Heart left ventricle (tissue), 13 donors: ENCODE measurements at regions not wholly inside any gene's neighbourhood (a gene's known extent, or its start where the extent isn't known, plus 50 kb on each side); places are given as distances from the start of the nearest gene placed in this dataset.

Experiments used
- POLR2A ChIP-seq, 2 donors: fragments of 450-650 bp; IDR thresholded peaks; one replicate each; pipeline ENCODE4 v1.6.1; 2017; ENCODE audit warnings: antibody characterized with exemption in 2 of 2, mild to moderate bottlenecking in 2 of 2, moderate library complexity in 2 of 2
- TF ChIP-seq, protein P1 (sequence below), 12 donors: fragments of 200-600 bp; sonication (generic) in 4 of 12; IDR thresholded peaks; one replicate each; pipeline versions ENCODE4 v1.5.0 to v1.8.0; 2018 to 2022; ENCODE audit warnings: antibody characterized with exemption in 12 of 12, mild to moderate bottlenecking in 5 of 12
- donor health status: ischemic (EF 13 %, LVEDD 7.1; RV severe dilation, severe dysfunction).
- donor health status: DM: no; HTN: yes; CAD: no.
- donor health status: DM: no; HTN: no; CAD: no.
- donor health status: ischemic (EF 25% LVEDD 6.9; RV normal size, moderate dysfunction).
- donor health status: ischemic (EF 25% LVEDD 5.7; RV mildly dilated, moderate dysfunction).
- donor health status: ischemic (EF 35%, LVEDD 5.7; RV mildly dilated, moderate dysfunction).
- donor health status: nonischemic (EF 11% LVEDD 7.7; RV severe dilation, severe dysfunction).
- donor health status: DM: yes; HTN: yes; CAD: no.
- donor health status: PGD.
- donor health status: ischemic (EF 29% LVEDD 5.4; RV normal size, mild dysfunction).
- donor health status: nonischemic (EF 23%, LVEDD 6.1; RV moderate dilation, normal function).

DNA sequence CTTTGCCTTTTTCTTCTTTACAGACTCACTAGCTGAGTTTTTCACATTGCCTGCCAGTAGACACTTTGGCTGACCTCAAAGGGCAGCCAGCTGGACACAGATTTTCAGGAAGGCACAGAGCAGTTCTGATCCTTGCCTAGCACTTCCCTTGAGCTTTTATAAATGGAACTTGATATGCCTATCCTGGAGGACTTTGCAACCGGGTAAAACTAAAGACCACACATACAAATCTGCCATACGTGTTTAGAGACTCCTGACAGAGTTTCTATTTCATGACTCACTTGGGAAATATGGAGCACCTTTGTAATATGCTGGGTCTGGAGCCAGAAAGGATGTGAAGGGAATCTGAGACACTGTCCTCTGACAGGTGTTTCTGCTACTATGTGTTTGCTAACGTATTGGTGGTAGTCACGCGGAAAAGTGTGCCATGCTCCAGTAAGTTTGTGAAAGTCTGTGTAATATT lies 56.7 kb upstream of the RASSF6 start:
- no peak for TF ChIP-seq POLR2A (IDR thresholded peaks at IDR 0.05)
- TF ChIP-seq, protein P1, sequence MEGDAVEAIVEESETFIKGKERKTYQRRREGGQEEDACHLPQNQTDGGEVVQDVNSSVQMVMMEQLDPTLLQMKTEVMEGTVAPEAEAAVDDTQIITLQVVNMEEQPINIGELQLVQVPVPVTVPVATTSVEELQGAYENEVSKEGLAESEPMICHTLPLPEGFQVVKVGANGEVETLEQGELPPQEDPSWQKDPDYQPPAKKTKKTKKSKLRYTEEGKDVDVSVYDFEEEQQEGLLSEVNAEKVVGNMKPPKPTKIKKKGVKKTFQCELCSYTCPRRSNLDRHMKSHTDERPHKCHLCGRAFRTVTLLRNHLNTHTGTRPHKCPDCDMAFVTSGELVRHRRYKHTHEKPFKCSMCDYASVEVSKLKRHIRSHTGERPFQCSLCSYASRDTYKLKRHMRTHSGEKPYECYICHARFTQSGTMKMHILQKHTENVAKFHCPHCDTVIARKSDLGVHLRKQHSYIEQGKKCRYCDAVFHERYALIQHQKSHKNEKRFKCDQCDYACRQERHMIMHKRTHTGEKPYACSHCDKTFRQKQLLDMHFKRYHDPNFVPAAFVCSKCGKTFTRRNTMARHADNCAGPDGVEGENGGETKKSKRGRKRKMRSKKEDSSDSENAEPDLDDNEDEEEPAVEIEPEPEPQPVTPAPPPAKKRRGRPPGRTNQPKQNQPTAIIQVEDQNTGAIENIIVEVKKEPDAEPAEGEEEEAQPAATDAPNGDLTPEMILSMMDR (IDR thresholded peaks at IDR 0.05), result no peak
